Caco-2 (cell line): ENCODE measurements at regions not wholly inside any gene's neighbourhood (a gene's known extent, or its start where the extent isn't known, plus 50 kb on each side); places are given as distances from the start of the nearest gene placed in this dataset.
"Not testable (repeated sequence)": the region's sequence is repeated elsewhere in the genome, so short reads cannot be mapped to it uniquely, and the experiment has no call there.

Experiments
- BruUV-seq: library from RNA; stranded (reverse); fragments of 400-500 nt; replicated peaks from 2 replicates; lab custom pipeline; 2021; lab: Mats Ljungman, UMichigan
- CTCF ChIA-PET: fragments of 300-600 bp; sonication (Branson Sonifier 250); formaldehyde crosslinking; loops from one replicate; lab custom pipeline; 2022; ENCODE audit warnings: antibody characterized with exemption; lab: Charles Lee
- POLR2A ChIA-PET: fragments of 300-600 bp; sonication (Branson Sonifier 250); formaldehyde crosslinking; loops from one replicate; lab custom pipeline; 2022; ENCODE audit warnings: antibody characterized with exemption; lab: Charles Lee
- DNase-seq, 2 experiments: peaks; one replicate each; pipeline versions ENCODE4 v3.0.0 to v3.0.0-alpha.2; 2020 to 2022
- H3K27me3 ChIP-seq: replicated peaks from 2 replicates; pipeline ENCODE4 v1.6.0; 2011; ENCODE audit warnings: low read length; ENCODE audit not compliant: control insufficient read depth, insufficient read depth
- H3K36me3 ChIP-seq: 2 replicates; pipeline ENCODE4 v1.5.1; 2011; ENCODE audit warnings: low read length; ENCODE audit not compliant: control insufficient read depth, insufficient read depth
- H3K4me1 ChIP-seq: fragments of 250-450 bp; sonication (Bioruptor Pico); 2 replicates; pipeline ENCODE4 v1.5.1; 2020; ENCODE audit warnings: mild to moderate bottlenecking
- H3K4me3 ChIP-seq: 2 replicates; pipeline ENCODE4 v1.5.1; 2011; ENCODE audit warnings: low read depth, mild to moderate bottlenecking, control low read depth, low read length
- H3K9me3 ChIP-seq: fragments of 250-450 bp; sonication (Bioruptor Pico); 2 replicates; pipeline ENCODE4 v1.5.1; 2020; ENCODE audit warnings: mild to moderate bottlenecking, moderate library complexity
- H3K27ac Mint-ChIP-seq: one replicate; pipeline ENCODE4 v1.8.0; 2022; ENCODE audit warnings: mixed read lengths; ENCODE audit not compliant: unreplicated experiment
- H3K27me3 Mint-ChIP-seq: one replicate; pipeline ENCODE4 v1.8.0; 2022; ENCODE audit warnings: mixed read lengths; ENCODE audit not compliant: insufficient read depth, unreplicated experiment
- H3K36me3 Mint-ChIP-seq: one replicate; pipeline ENCODE4 v1.8.0; 2022; ENCODE audit warnings: mild to moderate bottlenecking, mixed read lengths; ENCODE audit not compliant: insufficient read depth, unreplicated experiment
- H3K4me1 Mint-ChIP-seq: one replicate; pipeline ENCODE4 v1.8.0; 2022; ENCODE audit warnings: low read depth, mixed read lengths; ENCODE audit not compliant: unreplicated experiment
- H3K4me3 Mint-ChIP-seq: one replicate; pipeline ENCODE4 v1.8.0; 2022; ENCODE audit warnings: mild to moderate bottlenecking, moderate library complexity, mixed read lengths; ENCODE audit not compliant: unreplicated experiment
- H3K9me3 Mint-ChIP-seq: one replicate; pipeline ENCODE4 v1.8.0; 2022; ENCODE audit warnings: mixed read lengths; ENCODE audit not compliant: unreplicated experiment
- CTCF ChIP-seq, 2 experiments: fragments of 200-600 bp in 1 of 2; IDR thresholded peaks; 1 replicate in 1 of 2; 2 replicates in 1 of 2; pipeline versions ENCODE4 v1.5.1 to v1.8.0; 2011 to 2022; ENCODE audit warnings: antibody characterized with exemption in 1 of 2, control low read depth in 1 of 2, inconsistent platforms in 1 of 2, low read depth in 1 of 2, low read length in 1 of 2, mild to moderate bottlenecking in 1 of 2, moderate library complexity in 1 of 2; ENCODE audit not compliant: insufficient read depth in 1 of 2, severe bottlenecking in 1 of 2, unreplicated experiment in 1 of 2
- intact Hi-C: fragments of 100-400 bp; cut with micrococcal nuclease; formaldehyde crosslinking; loops from one replicate; pipeline ENCODE4 v1.10.0; 2022; ENCODE audit not compliant: unreplicated experiment

GRCh38 chrX:13383907-13384306 lies 64.1 kb upstream of the ATXN3L start:
- intact Hi-C loops, result no loop called here
- H3K4me3 ChIP-seq, result no peak overlapping the region
- no peaks in the 10 kb centered on the region for H3K9me3 ChIP-seq
- no peak for DNase-seq
- no peaks in the 10 kb centered on the region for H3K27me3 Mint-ChIP-seq
- H3K4me1 ChIP-seq, result no peaks in the 10 kb centered on the region; the same call in 1 of the 2 replicates
- TF ChIP-seq CTCF (IDR thresholded peaks at IDR 0.05; ENCODE audit: insufficient read depth in 1 of 2, low read depth in 1 of 2, low read length in 1 of 2, severe bottlenecking in 1 of 2, unreplicated experiment in 1 of 2), result no peak
- no TSS peak for BruUV-seq
- H3K27me3 ChIP-seq, result no peaks in the 10 kb centered on the region
- CTCF ChIA-PET, result no interaction called here
- H3K9me3 Mint-ChIP-seq, result no peaks in the 10 kb centered on the region
- H3K36me3 Mint-ChIP-seq, result no peaks in the 10 kb centered on the region
- no peak overlapping the region for H3K27ac Mint-ChIP-seq
- H3K36me3 ChIP-seq, result no peaks in the 10 kb centered on the region
- H3K4me3 Mint-ChIP-seq, result no peak overlapping the region
- POLR2A ChIA-PET, result no interaction called here
- peaks cover 6% of the 10 kb centered on the region for H3K4me1 Mint-ChIP-seq

- Mint-ChIP-seq H3K36me3 (no peaks in the 10 kb centered on the region), H3K27me3 (no peaks in the 10 kb centered on the region), H3K4me3 (no peak overlapping the region), H3K27ac (no peak overlapping the region), H3K4me1 (peaks cover 6% of the 10 kb centered on the region), H3K9me3 (no peaks in the 10 kb centered on the region)
- BruUV-seq, result no TSS peak
- CTCF ChIA-PET, result no interaction called here
- POLR2A ChIA-PET, result no interaction called here
- H3K36me3 ChIP-seq, result no peaks in the 10 kb centered on the region
- no peak for DNase-seq
- no peak for TF ChIP-seq CTCF (IDR thresholded peaks at IDR 0.05; ENCODE audit: insufficient read depth in 1 of 2, low read depth in 1 of 2, low read length in 1 of 2, severe bottlenecking in 1 of 2, unreplicated experiment in 1 of 2)
- no peaks in the 10 kb centered on the region for H3K27me3 ChIP-seq
- intact Hi-C loops, result no loop called here
- H3K4me1 ChIP-seq, result no peaks in the 10 kb centered on the region; the same call in 1 of the 2 replicates
- H3K9me3 ChIP-seq, result no peaks in the 10 kb centered on the region
- no peak overlapping the region for H3K4me3 ChIP-seq
Measured at GRCh38 chrX:13381514-13381913, 61.7 kb upstream of the ATXN3L start.

GRCh38 chrX:13380211-13380610 lies 60.4 kb upstream of the ATXN3L start:
- Histone ChIP-seq H3K9me3 (no peaks in the 10 kb centered on the region), H3K36me3 (no peaks in the 10 kb centered on the region), H3K4me1 (no peaks in the 10 kb centered on the region), H3K27me3 (no peaks in the 10 kb centered on the region), H3K4me3 (no peak overlapping the region)
- POLR2A ChIA-PET, result no interaction called here
- Mint-ChIP-seq H3K9me3 (no peaks in the 10 kb centered on the region), H3K27me3 (no peaks in the 10 kb centered on the region), H3K36me3 (no peaks in the 10 kb centered on the region), H3K27ac (no peak overlapping the region), H3K4me3 (no peak overlapping the region), H3K4me1 (peaks cover 6% of the 10 kb centered on the region)
- CTCF ChIA-PET, result no interaction called here
- BruUV-seq, result no TSS peak
- intact Hi-C loops, result no loop called here
- no peak for DNase-seq
- TF ChIP-seq CTCF (IDR thresholded peaks at IDR 0.05; ENCODE audit: insufficient read depth in 1 of 2, low read depth in 1 of 2, low read length in 1 of 2, severe bottlenecking in 1 of 2, unreplicated experiment in 1 of 2), result no peak

GRCh38 chrX:13378562-13379518 lies 59.0 kb upstream of the ATXN3L start:
- BruUV-seq, intact Hi-C loops, H3K27ac Mint-ChIP-seq, H3K4me1 Mint-ChIP-seq, H3K4me1 ChIP-seq, H3K36me3 ChIP-seq, H3K36me3 Mint-ChIP-seq, DNase-seq, H3K4me3 Mint-ChIP-seq, H3K9me3 Mint-ChIP-seq, CTCF ChIA-PET, H3K27me3 Mint-ChIP-seq, H3K4me3 ChIP-seq, H3K9me3 ChIP-seq, H3K27me3 ChIP-seq: not testable (repeated sequence)
- POLR2A ChIA-PET, result interaction anchor here (0.7 kb wide), 1 partner anchor 406 kb away, joined by 8 read pairs; no protein-coding TSS in a partner anchor
